AG04449 (cell line): ENCODE measurements at regions not wholly inside any gene's neighbourhood (a gene's known extent, or its start where the extent isn't known, plus 50 kb on each side); places are given as distances from the start of the nearest gene placed in this dataset.
"Not testable (repeated sequence)": the region's sequence is repeated elsewhere in the genome, so short reads cannot be mapped to it uniquely, and the experiment has no call there.

Experiments used
- CTCF ChIA-PET: fragments of 350-600 bp; formaldehyde crosslinking; extraction: SDS; loops from one replicate; lab custom pipeline; 2021; ENCODE audit warnings: antibody characterized with exemption; lab: Yijun Ruan, JAX
- POLR2A ChIA-PET: fragments of 400-600, 350-600 bp; formaldehyde crosslinking; extraction: SDS; loops from one replicate; lab custom pipeline; 2020; ENCODE audit warnings: antibody characterized with exemption, inconsistent platforms; lab: Yijun Ruan, JAX
- DNase-seq: peaks from one replicate; pipeline ENCODE4 v3.0.0-alpha.2; 2010; ENCODE audit warnings: low read depth, low spot score
- H3K4me3 ChIP-seq: 2 replicates; pipeline ENCODE4 v1.5.1; 2011; ENCODE audit warnings: low read depth, mild to moderate bottlenecking, control low read depth, low read length
- TF ChIP-seq, protein P1 (sequence below): IDR thresholded peaks from one replicate; pipeline ENCODE4 v1.5.1; 2011; ENCODE audit warnings: mild to moderate bottlenecking, moderate library complexity, low read length, control low read depth, inconsistent platforms; ENCODE audit not compliant: insufficient read depth; ENCODE audit errors: missing control alignments

DNA sequence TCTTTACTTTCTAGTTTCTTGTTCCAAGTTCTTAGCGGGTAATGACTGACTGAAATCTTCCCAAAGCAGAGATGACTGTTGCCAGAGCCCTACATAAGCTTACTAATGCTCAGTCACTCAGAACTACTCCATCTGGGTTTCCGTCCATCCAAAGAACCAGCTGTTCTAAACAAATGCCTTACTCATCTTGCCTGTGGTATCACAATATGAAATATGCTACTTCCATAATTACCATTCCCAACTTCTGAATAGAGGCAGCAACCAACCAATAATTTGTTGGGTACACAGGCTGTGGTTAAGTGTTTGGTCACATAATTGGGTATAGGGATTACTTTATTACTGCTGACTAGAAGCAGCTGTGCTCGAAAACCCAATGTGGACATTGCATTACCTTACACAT, 930.2 kb upstream of the DIAPH2 start:
- ChIA-PET POLR2A (no interaction called here), CTCF (no interaction called here)
- no peak for DNase-seq
- no peak overlapping the region for H3K4me3 ChIP-seq
- TF ChIP-seq, protein P1, sequence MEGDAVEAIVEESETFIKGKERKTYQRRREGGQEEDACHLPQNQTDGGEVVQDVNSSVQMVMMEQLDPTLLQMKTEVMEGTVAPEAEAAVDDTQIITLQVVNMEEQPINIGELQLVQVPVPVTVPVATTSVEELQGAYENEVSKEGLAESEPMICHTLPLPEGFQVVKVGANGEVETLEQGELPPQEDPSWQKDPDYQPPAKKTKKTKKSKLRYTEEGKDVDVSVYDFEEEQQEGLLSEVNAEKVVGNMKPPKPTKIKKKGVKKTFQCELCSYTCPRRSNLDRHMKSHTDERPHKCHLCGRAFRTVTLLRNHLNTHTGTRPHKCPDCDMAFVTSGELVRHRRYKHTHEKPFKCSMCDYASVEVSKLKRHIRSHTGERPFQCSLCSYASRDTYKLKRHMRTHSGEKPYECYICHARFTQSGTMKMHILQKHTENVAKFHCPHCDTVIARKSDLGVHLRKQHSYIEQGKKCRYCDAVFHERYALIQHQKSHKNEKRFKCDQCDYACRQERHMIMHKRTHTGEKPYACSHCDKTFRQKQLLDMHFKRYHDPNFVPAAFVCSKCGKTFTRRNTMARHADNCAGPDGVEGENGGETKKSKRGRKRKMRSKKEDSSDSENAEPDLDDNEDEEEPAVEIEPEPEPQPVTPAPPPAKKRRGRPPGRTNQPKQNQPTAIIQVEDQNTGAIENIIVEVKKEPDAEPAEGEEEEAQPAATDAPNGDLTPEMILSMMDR: no peak

DNA sequence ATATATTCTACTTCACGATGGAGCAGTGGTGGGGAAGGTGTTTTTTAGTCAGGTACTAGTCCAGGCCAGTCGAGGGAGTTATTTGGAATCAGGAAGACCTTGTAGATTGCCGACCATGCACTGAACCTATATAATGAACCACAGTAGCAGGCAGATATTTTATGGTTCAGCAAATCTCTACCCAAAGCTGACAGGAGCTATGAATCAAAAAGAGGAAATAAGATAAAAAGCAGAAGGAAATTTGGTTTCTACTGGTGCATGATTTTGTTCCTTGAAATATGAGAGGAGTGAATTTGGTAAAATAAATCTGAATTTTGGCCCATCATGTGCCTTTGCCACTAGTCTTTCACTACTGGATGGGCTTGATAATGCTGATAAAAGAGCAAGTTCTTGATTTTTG, 924.3 kb upstream of the DIAPH2 start:
- H3K4me3 ChIP-seq: no peak overlapping the region
- ChIA-PET POLR2A (no interaction called here), CTCF (no interaction called here)
- DNase-seq: no peak
- TF ChIP-seq, protein P1: no peak

DNA sequence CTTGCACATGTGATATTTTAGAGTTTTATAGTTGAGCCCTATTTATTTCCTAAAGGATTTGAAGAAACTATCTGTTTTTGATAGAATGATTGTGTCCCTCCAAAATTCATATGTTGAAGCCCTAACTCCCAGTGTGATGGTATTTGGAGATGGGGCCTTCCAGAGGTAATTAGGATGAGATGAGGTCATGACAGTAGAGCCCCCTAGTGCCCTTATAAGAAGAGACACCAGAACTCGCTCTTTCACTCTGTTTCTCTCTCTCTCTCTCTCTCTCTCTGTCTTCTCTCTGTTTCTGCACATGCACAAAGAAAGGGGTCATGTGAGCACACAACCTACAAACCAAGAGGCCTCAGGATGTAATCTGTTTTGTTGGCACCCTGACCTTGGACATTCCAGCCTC, 921.9 kb upstream of the DIAPH2 start:
- no peak for DNase-seq
- ChIA-PET CTCF (no interaction called here), POLR2A (no interaction called here)
- H3K4me3 ChIP-seq: no peak overlapping the region
- TF ChIP-seq, protein P1: no peak

DNA sequence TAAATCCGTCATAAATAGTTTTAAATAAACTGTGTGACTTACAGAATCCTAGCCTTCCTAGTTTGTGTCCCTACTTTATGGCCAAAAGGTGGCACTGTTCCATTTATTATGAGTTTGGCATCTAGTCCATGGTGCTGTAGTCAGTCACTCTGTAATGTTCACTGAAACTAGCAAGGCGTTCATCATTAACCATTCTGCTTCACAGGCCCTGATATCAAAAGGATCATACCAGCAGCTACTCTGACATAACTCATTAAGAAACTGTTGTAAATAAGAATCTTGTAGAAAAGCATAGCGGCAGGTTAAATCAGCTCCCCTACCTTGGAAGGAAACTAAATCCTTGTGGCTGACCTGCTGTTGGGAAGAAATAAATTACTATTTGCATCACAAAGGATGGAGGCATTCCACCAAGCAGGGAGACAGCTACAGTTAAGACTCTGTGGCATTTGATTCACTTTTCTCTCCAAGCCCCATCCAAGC, 919.6 kb upstream of the DIAPH2 start:
- no peak overlapping the region for H3K4me3 ChIP-seq
- POLR2A ChIA-PET: no interaction called here
- CTCF ChIA-PET: no interaction called here
- TF ChIP-seq, protein P1: no peak
- DNase-seq: no peak

DNA sequence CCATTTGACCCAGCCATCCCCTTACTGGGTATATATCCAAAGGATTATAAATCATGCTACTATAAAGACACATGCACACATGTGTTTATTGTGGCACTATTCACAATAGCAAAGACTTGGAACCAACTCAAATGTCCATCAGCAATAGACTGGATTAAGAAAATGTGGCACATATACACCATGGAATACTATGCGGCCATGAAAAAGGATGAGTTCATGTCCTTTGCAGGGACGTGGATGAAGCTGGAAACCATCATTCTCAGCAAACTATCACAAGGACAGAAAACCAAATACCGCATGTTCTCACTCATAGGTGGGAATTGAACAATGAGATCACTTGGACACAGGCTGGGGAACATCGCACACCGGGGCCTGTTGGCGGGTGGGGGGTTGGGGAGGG, 913.4 kb upstream of the DIAPH2 start:
- CTCF ChIA-PET, H3K4me3 ChIP-seq, POLR2A ChIA-PET, DNase-seq: not testable (repeated sequence)

DNA sequence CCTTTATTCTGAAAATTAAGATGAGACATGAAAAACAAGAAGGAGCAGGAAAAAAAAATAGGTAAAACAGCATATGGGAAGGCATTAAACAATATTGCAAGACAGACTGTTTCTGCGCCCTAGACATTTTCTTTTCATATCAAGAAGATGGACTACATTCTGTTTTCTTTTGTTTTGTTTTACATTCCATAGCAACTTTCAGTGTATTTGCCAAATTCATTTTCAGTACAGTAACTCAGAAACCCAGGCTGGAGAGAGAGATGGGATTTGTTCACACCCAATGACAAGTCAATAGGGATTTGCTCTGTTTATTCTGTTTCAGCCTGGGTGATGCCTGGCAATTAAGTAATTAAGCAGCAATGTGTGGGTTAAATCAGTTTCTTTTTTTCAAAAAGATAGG, 892.8 kb upstream of the DIAPH2 start:
- CTCF ChIA-PET: no interaction called here
- DNase-seq: no peak
- H3K4me3 ChIP-seq: no peak overlapping the region
- TF ChIP-seq, protein P1: no peak
- POLR2A ChIA-PET: no interaction called here

DNA sequence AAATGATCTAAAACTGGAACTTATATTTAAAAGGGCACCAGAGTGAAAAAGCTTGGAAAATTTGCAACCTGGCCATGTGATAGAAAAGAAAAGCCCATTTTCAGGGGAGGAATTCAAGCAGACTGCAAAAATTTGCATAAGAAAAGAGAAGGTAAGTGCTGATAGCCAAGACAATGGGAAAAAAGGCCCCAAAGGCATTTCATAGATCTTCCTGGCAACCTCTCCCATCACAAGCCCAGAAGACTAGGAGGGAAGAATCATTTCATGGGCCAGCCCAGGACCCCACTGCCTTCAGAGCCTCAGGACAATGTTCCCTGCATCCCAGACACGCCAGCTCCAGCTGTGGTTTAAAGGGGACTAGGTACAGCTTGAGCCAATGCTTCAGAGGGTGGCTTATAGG, 887.3 kb upstream of the DIAPH2 start:
- ChIA-PET POLR2A (no interaction called here), CTCF (no interaction called here)
- DNase-seq: no peak
- TF ChIP-seq, protein P1: no peak
- H3K4me3 ChIP-seq: no peak overlapping the region
